HepG2 (cell line): ENCODE measurements at regions not wholly inside any gene's neighbourhood (a gene's known extent, or its start where the extent isn't known, plus 50 kb on each side); places are given as distances from the start of the nearest gene placed in this dataset.
A peak's percentile ranks its signal among the peaks of the same experiment; 100 is the strongest.

ENCODE experiments used
- ATAC-seq: fragments of 200-7000 bp; cut with Tn5 transposase; 3 replicates; pipeline ENCODE4 v1.9.1; 2020; ENCODE audit warnings: mild to moderate bottlenecking, moderate library complexity
- BruUV-seq: library from RNA; stranded (reverse); fragments of 400-500 nt; replicated peaks from 2 replicates; lab custom pipeline; 2021; lab: Mats Ljungman, UMichigan
- CTCF ChIA-PET: fragments of 300-600 bp; formaldehyde crosslinking; extraction: SDS; loops from one replicate; lab custom pipeline; 2021; ENCODE audit warnings: low total read pairs, inconsistent platforms, low intra/inter-chr PET ratio; lab: Yijun Ruan, JAX
- POLR2A ChIA-PET: fragments of 350-600 bp; sonication (Branson Sonifier 250); formaldehyde crosslinking; loops from one replicate; lab custom pipeline; 2020; ENCODE audit warnings: antibody characterized with exemption, inconsistent platforms; lab: Yijun Ruan, JAX
- DNase-seq: peaks from one replicate; pipeline ENCODE4 v3.0.0-alpha.2; 2015; ENCODE audit warnings: low spot score
- FAIRE-seq: peaks from 3 replicates; lab custom pipeline; 2011; peaks lifted over from hg19 to GRCh38; lab: Jason Lieb, UNC
- H2AFZ ChIP-seq: one replicate; pipeline ENCODE4 v1.6.1; 2011; ENCODE audit warnings: low read length, inconsistent platforms
- H3K27ac ChIP-seq: fragments of 300-600 bp; 3 replicates; pipeline ENCODE4 v1.8.0; 2011; ENCODE audit warnings: mixed run types, mild to moderate bottlenecking, mixed read lengths, low read length, inconsistent platforms; ENCODE audit not compliant: insufficient read depth; ENCODE audit errors: extremely low read length
- H3K27me3 ChIP-seq, 2 experiments: fragments of 200-600 bp in 1 of 2; 2 replicates in 1 of 2; 3 replicates in 1 of 2; pipeline versions ENCODE4 v1.6.0 to v1.8.0; 2011; ENCODE audit warnings: low read length in 2 of 2, mild to moderate bottlenecking in 2 of 2, moderate library complexity in 2 of 2, inconsistent platforms in 1 of 2; ENCODE audit not compliant: insufficient read depth in 2 of 2, control insufficient read depth in 1 of 2
- H3K36me3 ChIP-seq, 2 experiments: fragments of 200-600 bp in 1 of 2; replicated peaks in 1 of 2; 2 replicates in 1 of 2; 3 replicates in 1 of 2; pipeline versions ENCODE4 v1.5.1 to v1.8.0; 2011; ENCODE audit warnings: low read length in 2 of 2, inconsistent platforms in 1 of 2; ENCODE audit not compliant: insufficient read depth in 2 of 2, control insufficient read depth in 1 of 2
- H3K4me1 ChIP-seq: 2 replicates; pipeline ENCODE4 v1.5.1; 2012; ENCODE audit warnings: low read length, inconsistent platforms; ENCODE audit not compliant: insufficient read depth
- H3K4me2 ChIP-seq: 2 replicates; pipeline ENCODE4 v1.6.0; 2011; ENCODE audit warnings: low read depth, low read length, inconsistent platforms
- H3K4me3 ChIP-seq, 3 experiments: fragments of 200-600 bp in 1 of 3; sonication (generic), shearing (Covaris generic) in 1 of 3; replicated peaks in 1 of 3; 2 replicates each; pipeline ENCODE4 v1.5.1; 2011 to 2016; ENCODE audit warnings: low read length in 3 of 3, inconsistent platforms in 2 of 3, low read depth in 2 of 3, mild to moderate bottlenecking in 2 of 3, control low read depth in 1 of 3, mixed read lengths in 1 of 3; ENCODE audit not compliant: insufficient read depth in 1 of 3
- H3K79me2 ChIP-seq: one replicate; pipeline ENCODE4 v1.6.1; 2011; ENCODE audit warnings: low read length, inconsistent platforms; ENCODE audit not compliant: insufficient read depth
- H3K9ac ChIP-seq: 2 replicates; pipeline ENCODE4 v1.6.0; 2011; ENCODE audit warnings: mild to moderate bottlenecking, low read depth, low read length, inconsistent platforms; ENCODE audit not compliant: insufficient read depth
- H3K9me3 ChIP-seq: 2 replicates; pipeline ENCODE4 v1.5.1; 2012; ENCODE audit warnings: mild to moderate bottlenecking, low read length
- H4K20me1 ChIP-seq: 2 replicates; pipeline ENCODE4 v1.6.0; 2011; ENCODE audit warnings: inconsistent platforms, mild to moderate bottlenecking, low read length, moderate library complexity; ENCODE audit not compliant: insufficient read depth
- ATAD3A ChIP-seq: sonication (generic); formaldehyde crosslinking; IDR thresholded peaks from 2 replicates; pipeline ENCODE4 v1.4.0; 2020; ENCODE audit warnings: missing genetic modification reagents
- FOSL2 ChIP-seq: sonication (generic); formaldehyde crosslinking; IDR thresholded peaks from 2 replicates; pipeline ENCODE4 v1.4.0; 2020; ENCODE audit warnings: missing genetic modification reagents
- GABPA ChIP-seq, 2 experiments: IDR thresholded peaks; 2 replicates each; pipeline ENCODE4 v1.6.1; 2011 to 2016; ENCODE audit warnings: low read depth in 2 of 2, low read length in 1 of 2, missing biosample characterization in 1 of 2, missing genetic modification characterization in 1 of 2
- KAT8 ChIP-seq: IDR thresholded peaks from 2 replicates; pipeline ENCODE4 v1.6.1; 2016; ENCODE audit warnings: missing genetic modification reagents, missing compliant biosample characterization
- MTA3 ChIP-seq: sonication (generic); formaldehyde crosslinking; IDR thresholded peaks from 2 replicates; pipeline ENCODE4 v1.4.0; 2020; ENCODE audit warnings: missing genetic modification reagents
- PAWR ChIP-seq: sonication (generic); formaldehyde crosslinking; IDR thresholded peaks from 2 replicates; pipeline ENCODE4 v1.4.0; 2020; ENCODE audit warnings: missing genetic modification reagents, mild to moderate bottlenecking, borderline replicate concordance
- RAD21 ChIP-seq: fragments of 450-650 bp; formaldehyde crosslinking; IDR thresholded peaks from 2 replicates; pipeline ENCODE4 v1.5.0; 2020; ENCODE audit warnings: mild to moderate bottlenecking
- SMC3 ChIP-seq: IDR thresholded peaks from 2 replicates; pipeline ENCODE4 v1.6.1; 2011; ENCODE audit warnings: low read length, improper control_type of control experiment
- SP140L ChIP-seq: sonication (generic); formaldehyde crosslinking; IDR thresholded peaks from 2 replicates; pipeline ENCODE4 v1.4.0; 2020; ENCODE audit warnings: missing genetic modification reagents, borderline replicate concordance
- TFAP4 ChIP-seq: sonication (generic); IDR thresholded peaks from 2 replicates; pipeline ENCODE4 v1.6.1; 2016; ENCODE audit warnings: low read depth, borderline replicate concordance
- TIGD3 ChIP-seq: sonication (generic); formaldehyde crosslinking; IDR thresholded peaks from 2 replicates; pipeline ENCODE4 v1.5.1; 2020; ENCODE audit warnings: mild to moderate bottlenecking, missing genetic modification reagents, borderline replicate concordance
- TRIM24 ChIP-seq: sonication (generic); formaldehyde crosslinking; IDR thresholded peaks from 2 replicates; pipeline ENCODE4 v1.8.0; 2022; ENCODE audit warnings: mild to moderate bottlenecking, missing genetic modification reagents
- YY1 ChIP-seq: IDR thresholded peaks from 2 replicates; pipeline ENCODE4 v1.6.1; 2011; ENCODE audit warnings: low read length, low read depth, moderate library complexity, mild to moderate bottlenecking; ENCODE audit not compliant: insufficient read depth, insufficient replicate concordance
- ZMYM4 ChIP-seq: sonication (generic); formaldehyde crosslinking; IDR thresholded peaks from 2 replicates; pipeline ENCODE4 v1.8.1; 2023; ENCODE audit warnings: mild to moderate bottlenecking, missing genetic modification reagents
- ZNF629 ChIP-seq: sonication (generic); formaldehyde crosslinking; conservative IDR thresholded peaks from 2 replicates; pipeline ENCODE4 v1.5.0; 2020; ENCODE audit warnings: missing genetic modification reagents
- ZNF644 ChIP-seq: IDR thresholded peaks from 2 replicates; pipeline ENCODE4 v1.6.1; 2016; ENCODE audit warnings: low read depth
- ZSCAN12 ChIP-seq: sonication (generic); formaldehyde crosslinking; IDR thresholded peaks from 2 replicates; pipeline ENCODE4 v1.9.0; 2021; ENCODE audit warnings: mild to moderate bottlenecking, missing genetic modification reagents
- WGBS: methylation state at CpG from one replicate; pipeline ENCODE4 v1.1.6; 2017; ENCODE audit warnings: low lambda C conversion rate; 5-methylcytosine and 5-hydroxymethylcytosine counted together
- in situ Hi-C: cut with HindIII; loops from 2 replicates; pipeline ENCODE4 v1.10.0; 2017; ENCODE audit warnings: low pct_unique_long_range_greater_than_20kb; ENCODE audit not compliant: extremely low pct_ligation_motif_present
- intact Hi-C: fragments of 100-400 bp; cut with micrococcal nuclease; formaldehyde crosslinking; loops from one replicate; pipeline ENCODE4 v1.10.0; 2022; ENCODE audit not compliant: unreplicated experiment
- TF ChIP-seq, protein P1 (sequence below): sonication (generic); formaldehyde crosslinking; IDR thresholded peaks from 2 replicates; pipeline ENCODE4 v1.5.0; 2020; ENCODE audit warnings: mild to moderate bottlenecking, missing genetic modification reagents, moderate library complexity
- TF ChIP-seq, protein P2 (sequence below): IDR thresholded peaks from 2 replicates; pipeline ENCODE4 v1.6.1; 2016; ENCODE audit warnings: low read depth
- TF ChIP-seq, protein P3 (sequence below): IDR thresholded peaks from 2 replicates; pipeline ENCODE4 v1.6.1; 2012; ENCODE audit warnings: inconsistent platforms

DNA sequence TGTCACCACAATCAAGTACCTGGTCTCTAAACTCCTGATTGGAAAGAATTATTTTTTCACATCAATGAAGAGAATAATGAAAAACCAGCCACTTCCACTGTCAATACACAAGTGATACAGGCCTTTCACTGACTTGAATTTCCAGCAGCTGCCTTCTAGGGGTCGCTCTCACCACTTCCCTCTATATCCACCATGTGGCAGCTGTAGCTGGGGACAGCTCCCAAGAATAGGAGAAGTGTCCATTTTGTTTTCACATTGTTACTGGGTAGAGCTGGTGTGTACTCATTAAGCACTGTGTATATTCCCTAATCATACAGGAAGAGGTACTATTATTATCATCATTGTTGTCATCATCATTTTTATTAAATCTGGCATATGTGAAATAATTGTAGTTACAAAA lies 438.4 kb upstream of the SPTLC3 start:
- peak; percentile 76 for DNase-seq
- 0% methylated on average over 1 of the region's 1 CpG for WGBS
- TF ChIP-seq ZNF644 (peak; percentile 71; the same call in 1 of the 2 replicates), YY1 (peak; percentile 60), ZMYM4 (CRISPR knock-in tag) (0 out of 2 replicates have a peak, but pooled peaks have one; percentile 15), TIGD3 (CRISPR knock-in tag) (no peak), ZSCAN12 (no peak), RAD21 (CRISPR knock-in tag) (peak; percentile 38; the same call in 1 of the 2 replicates), ZNF629 (CRISPR knock-in tag) (no peak), TFAP4 (peak; percentile 43; the same call in 1 of the 2 replicates), KAT8 (peak; percentile 35; the same call in 1 of the 2 replicates), FOSL2 (CRISPR knock-in tag) (0 out of 2 replicates have a peak, but pooled peaks have one; percentile 8), SP140L (CRISPR knock-in tag) (0 out of 2 replicates have a peak, but pooled peaks have one; percentile 35), ATAD3A (CRISPR knock-in tag) (no peak), TRIM24 (CRISPR knock-in tag) (no peak), PAWR (no peak), MTA3 (CRISPR knock-in tag) (no peak), GABPA (IDR thresholded peaks at IDR 0.05; ENCODE audit: low read depth, low read length) (no peak), GABPA (CRISPR knock-in tag; IDR thresholded peaks at IDR 0.05; ENCODE audit: low read depth) (0 out of 2 replicates have a peak, but pooled peaks have one; percentile 25), SMC3 (peak; percentile 66)
- TF ChIP-seq, protein P1, sequence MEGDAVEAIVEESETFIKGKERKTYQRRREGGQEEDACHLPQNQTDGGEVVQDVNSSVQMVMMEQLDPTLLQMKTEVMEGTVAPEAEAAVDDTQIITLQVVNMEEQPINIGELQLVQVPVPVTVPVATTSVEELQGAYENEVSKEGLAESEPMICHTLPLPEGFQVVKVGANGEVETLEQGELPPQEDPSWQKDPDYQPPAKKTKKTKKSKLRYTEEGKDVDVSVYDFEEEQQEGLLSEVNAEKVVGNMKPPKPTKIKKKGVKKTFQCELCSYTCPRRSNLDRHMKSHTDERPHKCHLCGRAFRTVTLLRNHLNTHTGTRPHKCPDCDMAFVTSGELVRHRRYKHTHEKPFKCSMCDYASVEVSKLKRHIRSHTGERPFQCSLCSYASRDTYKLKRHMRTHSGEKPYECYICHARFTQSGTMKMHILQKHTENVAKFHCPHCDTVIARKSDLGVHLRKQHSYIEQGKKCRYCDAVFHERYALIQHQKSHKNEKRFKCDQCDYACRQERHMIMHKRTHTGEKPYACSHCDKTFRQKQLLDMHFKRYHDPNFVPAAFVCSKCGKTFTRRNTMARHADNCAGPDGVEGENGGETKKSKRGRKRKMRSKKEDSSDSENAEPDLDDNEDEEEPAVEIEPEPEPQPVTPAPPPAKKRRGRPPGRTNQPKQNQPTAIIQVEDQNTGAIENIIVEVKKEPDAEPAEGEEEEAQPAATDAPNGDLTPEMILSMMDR (CRISPR knock-in tag), result peak; percentile 77
- TF ChIP-seq, protein P2, sequence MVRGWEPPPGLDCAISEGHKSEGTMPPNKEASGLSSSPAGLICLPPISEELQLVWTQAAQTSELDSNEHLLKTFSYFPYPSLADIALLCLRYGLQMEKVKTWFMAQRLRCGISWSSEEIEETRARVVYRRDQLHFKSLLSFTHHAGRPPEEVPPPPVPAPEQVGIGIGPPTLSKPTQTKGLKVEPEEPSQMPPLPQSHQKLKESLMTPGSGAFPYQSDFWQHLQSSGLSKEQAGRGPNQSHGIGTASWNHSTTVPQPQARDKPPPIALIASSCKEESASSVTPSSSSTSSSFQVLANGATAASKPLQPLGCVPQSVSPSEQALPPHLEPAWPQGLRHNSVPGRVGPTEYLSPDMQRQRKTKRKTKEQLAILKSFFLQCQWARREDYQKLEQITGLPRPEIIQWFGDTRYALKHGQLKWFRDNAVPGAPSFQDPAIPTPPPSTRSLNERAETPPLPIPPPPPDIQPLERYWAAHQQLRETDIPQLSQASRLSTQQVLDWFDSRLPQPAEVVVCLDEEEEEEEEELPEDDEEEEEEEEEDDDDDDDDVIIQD (CRISPR knock-in tag), result peak; percentile 66; the same call in 1 of the 2 replicates
- TF ChIP-seq, protein P3, sequence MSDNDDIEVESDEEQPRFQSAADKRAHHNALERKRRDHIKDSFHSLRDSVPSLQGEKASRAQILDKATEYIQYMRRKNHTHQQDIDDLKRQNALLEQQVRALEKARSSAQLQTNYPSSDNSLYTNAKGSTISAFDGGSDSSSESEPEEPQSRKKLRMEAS, result 0 out of 2 replicates have a peak, but pooled peaks have one; percentile 35

More for the DNA sequence above, 438.4 kb upstream of the SPTLC3 start:
- FAIRE-seq, result peak; percentile 77
- H3K79me2 ChIP-seq, result no peaks in the 10 kb centered on the region
- no TSS peak for BruUV-seq
- CTCF ChIA-PET, result no interaction called here
- intact Hi-C loops, result loop anchor here (2.0 to 5.0 kb wide), 2 partner anchors 237 to 396 kb away; no protein-coding TSS in a partner anchor
- no peak overlapping the region for H3K27ac ChIP-seq
- in situ Hi-C loops, result no loop called here
- H2AFZ ChIP-seq, result no peak overlapping the region
- H4K20me1 ChIP-seq, result no peaks in the 10 kb centered on the region
- H3K27me3 ChIP-seq, result no peaks in the 10 kb centered on the region
- no peak overlapping the region for H3K9ac ChIP-seq
- no peaks in the 10 kb centered on the region for H3K4me1 ChIP-seq
- POLR2A ChIA-PET, result interaction anchor here (1.0 kb wide), 1 partner anchor 20 kb away, joined by 3 read pairs; no protein-coding TSS in a partner anchor
- H3K36me3 ChIP-seq, result no peaks in the 10 kb centered on the region
- H3K4me3 ChIP-seq, result no peak overlapping the region
- no peaks in the 10 kb centered on the region for H3K9me3 ChIP-seq
- ATAC-seq, result peak; percentile 100
- no peak overlapping the region for H3K4me2 ChIP-seq
